GM23338 (cell line): ENCODE measurements at regions not wholly inside any gene's neighbourhood (a gene's known extent, or its start where the extent isn't known, plus 50 kb on each side); places are given as distances from the start of the nearest gene placed in this dataset.

Experiments
- EZH2 ChIP-seq: fragments of 200-600 bp; sonication (generic); IDR thresholded peaks from one replicate; pipeline ENCODE4 v1.8.0; 2017; ENCODE audit warnings: antibody characterized with exemption, mild to moderate bottlenecking, low read depth; ENCODE audit not compliant: unreplicated experiment
- JUNB ChIP-seq: IDR thresholded peaks from one replicate; pipeline ENCODE4 v1.6.1; 2016; ENCODE audit warnings: antibody characterized with exemption; ENCODE audit not compliant: unreplicated experiment
- STAT1 ChIP-seq: IDR thresholded peaks from one replicate; pipeline ENCODE4 v1.6.1; 2016; ENCODE audit warnings: antibody characterized with exemption; ENCODE audit not compliant: unreplicated experiment
- TF ChIP-seq, protein P1 (sequence below): fragments of 250-450 bp; sonication (Bioruptor Pico); IDR thresholded peaks from 2 replicates; pipeline ENCODE4 v1.5.0; 2020; ENCODE audit warnings: mild to moderate bottlenecking, moderate library complexity
- TF ChIP-seq, protein P2 (sequence below): IDR thresholded peaks from one replicate; pipeline ENCODE4 v1.6.1; 2018; ENCODE audit warnings: antibody characterized with exemption; ENCODE audit not compliant: unreplicated experiment
- TF ChIP-seq, protein P3 (sequence below), 2 experiments: fragments of 200-600 bp in 1 of 2; sonication (generic) in 1 of 2; conservative IDR thresholded peaks; 2 replicates each; pipeline versions ENCODE4 v1.5.1 to v1.6.1; 2016 to 2017; ENCODE audit warnings: antibody characterized with exemption in 2 of 2, low read depth in 2 of 2, mild to moderate bottlenecking in 2 of 2, moderate library complexity in 1 of 2
- TF ChIP-seq, protein P4 (sequence below): IDR thresholded peaks from 2 replicates; pipeline ENCODE4 v1.6.1; 2016; ENCODE audit warnings: antibody characterized with exemption

DNA sequence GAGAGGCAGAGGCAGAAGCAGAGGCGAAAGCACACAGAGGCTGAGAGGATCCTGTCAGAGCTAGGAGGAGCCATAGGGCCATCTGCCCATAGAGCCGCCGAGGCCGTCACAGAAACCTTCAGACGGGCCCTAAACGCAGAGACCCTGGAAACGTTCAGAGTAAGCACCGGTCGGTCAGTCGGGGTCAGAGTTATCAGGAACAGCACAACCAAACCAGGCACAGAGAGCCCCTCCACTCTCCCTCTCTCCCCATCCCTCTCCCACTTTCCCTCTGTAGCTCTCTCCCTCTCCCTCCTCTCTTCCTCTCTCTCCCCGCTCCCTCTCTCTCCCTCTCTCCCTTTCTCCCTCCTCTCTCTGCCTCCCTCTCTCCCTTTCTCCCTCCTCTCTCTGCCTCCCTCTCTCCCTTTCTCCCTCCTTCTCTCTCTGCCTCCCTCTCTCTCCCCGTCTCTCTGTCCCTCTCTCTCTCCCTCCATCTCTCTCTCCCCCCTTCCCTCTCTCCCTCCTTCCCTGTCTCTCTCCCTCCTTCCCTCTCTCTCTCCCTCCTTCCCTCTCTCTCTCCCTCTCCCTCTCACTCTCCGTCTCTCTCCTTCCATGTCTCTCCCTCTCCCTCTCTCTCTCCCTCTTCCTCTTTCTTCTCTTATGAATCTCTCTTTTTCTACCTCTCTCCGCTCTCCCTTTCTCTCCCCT, 138.9 kb downstream of the C16orf95 start (continued):
- TF ChIP-seq, protein P1, sequence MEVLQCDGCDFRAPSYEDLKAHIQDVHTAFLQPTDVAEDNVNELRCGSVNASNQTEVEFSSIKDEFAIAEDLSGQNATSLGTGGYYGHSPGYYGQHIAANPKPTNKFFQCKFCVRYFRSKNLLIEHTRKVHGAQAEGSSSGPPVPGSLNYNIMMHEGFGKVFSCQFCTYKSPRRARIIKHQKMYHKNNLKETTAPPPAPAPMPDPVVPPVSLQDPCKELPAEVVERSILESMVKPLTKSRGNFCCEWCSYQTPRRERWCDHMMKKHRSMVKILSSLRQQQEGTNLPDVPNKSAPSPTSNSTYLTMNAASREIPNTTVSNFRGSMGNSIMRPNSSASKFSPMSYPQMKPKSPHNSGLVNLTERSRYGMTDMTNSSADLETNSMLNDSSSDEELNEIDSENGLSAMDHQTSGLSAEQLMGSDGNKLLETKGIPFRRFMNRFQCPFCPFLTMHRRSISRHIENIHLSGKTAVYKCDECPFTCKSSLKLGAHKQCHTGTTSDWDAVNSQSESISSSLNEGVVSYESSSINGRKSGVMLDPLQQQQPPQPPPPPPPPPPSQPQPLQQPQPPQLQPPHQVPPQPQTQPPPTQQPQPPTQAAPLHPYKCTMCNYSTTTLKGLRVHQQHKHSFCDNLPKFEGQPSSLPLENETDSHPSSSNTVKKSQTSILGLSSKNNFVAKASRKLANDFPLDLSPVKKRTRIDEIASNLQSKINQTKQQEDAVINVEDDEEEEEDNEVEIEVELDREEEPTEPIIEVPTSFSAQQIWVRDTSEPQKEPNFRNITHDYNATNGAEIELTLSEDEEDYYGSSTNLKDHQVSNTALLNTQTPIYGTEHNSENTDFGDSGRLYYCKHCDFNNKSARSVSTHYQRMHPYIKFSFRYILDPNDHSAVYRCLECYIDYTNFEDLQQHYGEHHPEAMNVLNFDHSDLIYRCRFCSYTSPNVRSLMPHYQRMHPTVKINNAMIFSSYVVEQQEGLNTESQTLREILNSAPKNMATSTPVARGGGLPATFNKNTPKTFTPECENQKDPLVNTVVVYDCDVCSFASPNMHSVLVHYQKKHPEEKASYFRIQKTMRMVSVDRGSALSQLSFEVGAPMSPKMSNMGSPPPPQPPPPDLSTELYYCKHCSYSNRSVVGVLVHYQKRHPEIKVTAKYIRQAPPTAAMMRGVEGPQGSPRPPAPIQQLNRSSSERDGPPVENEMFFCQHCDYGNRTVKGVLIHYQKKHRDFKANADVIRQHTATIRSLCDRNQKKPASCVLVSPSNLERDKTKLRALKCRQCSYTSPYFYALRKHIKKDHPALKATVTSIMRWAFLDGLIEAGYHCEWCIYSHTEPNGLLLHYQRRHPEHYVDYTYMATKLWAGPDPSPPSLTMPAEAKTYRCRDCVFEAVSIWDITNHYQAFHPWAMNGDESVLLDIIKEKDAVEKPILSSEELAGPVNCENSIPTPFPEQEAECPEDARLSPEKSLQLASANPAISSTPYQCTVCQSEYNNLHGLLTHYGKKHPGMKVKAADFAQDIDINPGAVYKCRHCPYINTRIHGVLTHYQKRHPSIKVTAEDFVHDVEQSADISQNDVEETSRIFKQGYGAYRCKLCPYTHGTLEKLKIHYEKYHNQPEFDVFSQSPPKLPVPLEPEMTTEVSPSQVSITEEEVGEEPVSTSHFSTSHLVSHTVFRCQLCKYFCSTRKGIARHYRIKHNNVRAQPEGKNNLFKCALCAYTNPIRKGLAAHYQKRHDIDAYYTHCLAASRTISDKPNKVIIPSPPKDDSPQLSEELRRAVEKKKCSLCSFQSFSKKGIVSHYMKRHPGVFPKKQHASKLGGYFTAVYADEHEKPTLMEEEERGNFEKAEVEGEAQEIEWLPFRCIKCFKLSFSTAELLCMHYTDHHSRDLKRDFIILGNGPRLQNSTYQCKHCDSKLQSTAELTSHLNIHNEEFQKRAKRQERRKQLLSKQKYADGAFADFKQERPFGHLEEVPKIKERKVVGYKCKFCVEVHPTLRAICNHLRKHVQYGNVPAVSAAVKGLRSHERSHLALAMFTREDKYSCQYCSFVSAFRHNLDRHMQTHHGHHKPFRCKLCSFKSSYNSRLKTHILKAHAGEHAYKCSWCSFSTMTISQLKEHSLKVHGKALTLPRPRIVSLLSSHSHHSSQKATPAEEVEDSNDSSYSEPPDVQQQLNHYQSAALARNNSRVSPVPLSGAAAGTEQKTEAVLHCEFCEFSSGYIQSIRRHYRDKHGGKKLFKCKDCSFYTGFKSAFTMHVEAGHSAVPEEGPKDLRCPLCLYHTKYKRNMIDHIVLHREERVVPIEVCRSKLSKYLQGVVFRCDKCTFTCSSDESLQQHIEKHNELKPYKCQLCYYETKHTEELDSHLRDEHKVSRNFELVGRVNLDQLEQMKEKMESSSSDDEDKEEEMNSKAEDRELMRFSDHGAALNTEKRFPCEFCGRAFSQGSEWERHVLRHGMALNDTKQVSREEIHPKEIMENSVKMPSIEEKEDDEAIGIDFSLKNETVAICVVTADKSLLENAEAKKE (CRISPR knock-in tag), result no peak
- no peak for TF ChIP-seq JUNB
- TF ChIP-seq, protein P2, sequence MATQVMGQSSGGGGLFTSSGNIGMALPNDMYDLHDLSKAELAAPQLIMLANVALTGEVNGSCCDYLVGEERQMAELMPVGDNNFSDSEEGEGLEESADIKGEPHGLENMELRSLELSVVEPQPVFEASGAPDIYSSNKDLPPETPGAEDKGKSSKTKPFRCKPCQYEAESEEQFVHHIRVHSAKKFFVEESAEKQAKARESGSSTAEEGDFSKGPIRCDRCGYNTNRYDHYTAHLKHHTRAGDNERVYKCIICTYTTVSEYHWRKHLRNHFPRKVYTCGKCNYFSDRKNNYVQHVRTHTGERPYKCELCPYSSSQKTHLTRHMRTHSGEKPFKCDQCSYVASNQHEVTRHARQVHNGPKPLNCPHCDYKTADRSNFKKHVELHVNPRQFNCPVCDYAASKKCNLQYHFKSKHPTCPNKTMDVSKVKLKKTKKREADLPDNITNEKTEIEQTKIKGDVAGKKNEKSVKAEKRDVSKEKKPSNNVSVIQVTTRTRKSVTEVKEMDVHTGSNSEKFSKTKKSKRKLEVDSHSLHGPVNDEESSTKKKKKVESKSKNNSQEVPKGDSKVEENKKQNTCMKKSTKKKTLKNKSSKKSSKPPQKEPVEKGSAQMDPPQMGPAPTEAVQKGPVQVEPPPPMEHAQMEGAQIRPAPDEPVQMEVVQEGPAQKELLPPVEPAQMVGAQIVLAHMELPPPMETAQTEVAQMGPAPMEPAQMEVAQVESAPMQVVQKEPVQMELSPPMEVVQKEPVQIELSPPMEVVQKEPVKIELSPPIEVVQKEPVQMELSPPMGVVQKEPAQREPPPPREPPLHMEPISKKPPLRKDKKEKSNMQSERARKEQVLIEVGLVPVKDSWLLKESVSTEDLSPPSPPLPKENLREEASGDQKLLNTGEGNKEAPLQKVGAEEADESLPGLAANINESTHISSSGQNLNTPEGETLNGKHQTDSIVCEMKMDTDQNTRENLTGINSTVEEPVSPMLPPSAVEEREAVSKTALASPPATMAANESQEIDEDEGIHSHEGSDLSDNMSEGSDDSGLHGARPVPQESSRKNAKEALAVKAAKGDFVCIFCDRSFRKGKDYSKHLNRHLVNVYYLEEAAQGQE, result no peak
- no peak for TF ChIP-seq EZH2
- TF ChIP-seq, protein P3, sequence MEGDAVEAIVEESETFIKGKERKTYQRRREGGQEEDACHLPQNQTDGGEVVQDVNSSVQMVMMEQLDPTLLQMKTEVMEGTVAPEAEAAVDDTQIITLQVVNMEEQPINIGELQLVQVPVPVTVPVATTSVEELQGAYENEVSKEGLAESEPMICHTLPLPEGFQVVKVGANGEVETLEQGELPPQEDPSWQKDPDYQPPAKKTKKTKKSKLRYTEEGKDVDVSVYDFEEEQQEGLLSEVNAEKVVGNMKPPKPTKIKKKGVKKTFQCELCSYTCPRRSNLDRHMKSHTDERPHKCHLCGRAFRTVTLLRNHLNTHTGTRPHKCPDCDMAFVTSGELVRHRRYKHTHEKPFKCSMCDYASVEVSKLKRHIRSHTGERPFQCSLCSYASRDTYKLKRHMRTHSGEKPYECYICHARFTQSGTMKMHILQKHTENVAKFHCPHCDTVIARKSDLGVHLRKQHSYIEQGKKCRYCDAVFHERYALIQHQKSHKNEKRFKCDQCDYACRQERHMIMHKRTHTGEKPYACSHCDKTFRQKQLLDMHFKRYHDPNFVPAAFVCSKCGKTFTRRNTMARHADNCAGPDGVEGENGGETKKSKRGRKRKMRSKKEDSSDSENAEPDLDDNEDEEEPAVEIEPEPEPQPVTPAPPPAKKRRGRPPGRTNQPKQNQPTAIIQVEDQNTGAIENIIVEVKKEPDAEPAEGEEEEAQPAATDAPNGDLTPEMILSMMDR (conservative IDR thresholded peaks at IDR 0.05; ENCODE audit: low read depth in 2 of 2), result no peak
- TF ChIP-seq, protein P4, sequence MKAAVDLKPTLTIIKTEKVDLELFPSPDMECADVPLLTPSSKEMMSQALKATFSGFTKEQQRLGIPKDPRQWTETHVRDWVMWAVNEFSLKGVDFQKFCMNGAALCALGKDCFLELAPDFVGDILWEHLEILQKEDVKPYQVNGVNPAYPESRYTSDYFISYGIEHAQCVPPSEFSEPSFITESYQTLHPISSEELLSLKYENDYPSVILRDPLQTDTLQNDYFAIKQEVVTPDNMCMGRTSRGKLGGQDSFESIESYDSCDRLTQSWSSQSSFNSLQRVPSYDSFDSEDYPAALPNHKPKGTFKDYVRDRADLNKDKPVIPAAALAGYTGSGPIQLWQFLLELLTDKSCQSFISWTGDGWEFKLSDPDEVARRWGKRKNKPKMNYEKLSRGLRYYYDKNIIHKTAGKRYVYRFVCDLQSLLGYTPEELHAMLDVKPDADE, result no peak
- TF ChIP-seq STAT1, result no peak
